ENCODE measurements at regions not wholly inside any gene's neighbourhood (a gene's known extent, or its start where the extent isn't known, plus 50 kb on each side); places are given as distances from the start of the nearest gene placed in this dataset.

GRCh38 chr12:92473564-92473963, 229.2 kb upstream of the PLEKHG7 start:
- DNase-seq (ENCODE audit: low spot score in 2 of 2) (no peak), FAIRE-seq (no peak)

- FAIRE-seq = no peak
- no peak for DNase-seq (ENCODE audit: low spot score in 2 of 2)
These were observed 230.6 kb upstream of the PLEKHG7 start for GRCh38 chr12:92472201-92472600.

GRCh38 chr12:92471551-92471950, 231.2 kb upstream of the PLEKHG7 start:
- DNase-seq (ENCODE audit: low spot score in 2 of 2) = no peak
- FAIRE-seq = no peak

GRCh38 chr12:92470608-92471021, 232.2 kb upstream of the PLEKHG7 start:
- FAIRE-seq = no peak
- no peak for DNase-seq (ENCODE audit: low spot score in 2 of 2)

- no peak for FAIRE-seq
- no peak for DNase-seq (ENCODE audit: low spot score in 2 of 2)
These were observed 233.0 kb upstream of the PLEKHG7 start for GRCh38 chr12:92469837-92470236.

GRCh38 chr12:92468358-92469020, 234.3 kb upstream of the PLEKHG7 start:
- DNase-seq (ENCODE audit: low spot score in 2 of 2) = no peak

GRCh38 chr12:92467886-92468285, 234.9 kb upstream of the PLEKHG7 start:
- FAIRE-seq (no peak), DNase-seq (ENCODE audit: low spot score in 2 of 2) (no peak)

More at GRCh38 chr12:92468358-92469020, 234.3 kb upstream of the PLEKHG7 start:
- no peak for FAIRE-seq

- DNase-seq (ENCODE audit: low spot score in 2 of 2) (no peak), FAIRE-seq (no peak)
These were observed 236.1 kb upstream of the PLEKHG7 start for GRCh38 chr12:92466391-92467305.

GRCh38 chr12:92465786-92466295, 236.9 kb upstream of the PLEKHG7 start:
- FAIRE-seq = no peak
- DNase-seq (ENCODE audit: low spot score in 2 of 2) = no peak

- no peak for DNase-seq (ENCODE audit: low spot score in 2 of 2)
- no peak for FAIRE-seq
These were observed 237.9 kb upstream of the PLEKHG7 start for GRCh38 chr12:92464911-92465310.

- no peak for FAIRE-seq
- DNase-seq (ENCODE audit: low spot score in 2 of 2) = no peak
These were observed 239.6 kb upstream of the PLEKHG7 start for GRCh38 chr12:92463171-92463570.

GRCh38 chr12:92462527-92462926, 240.3 kb upstream of the PLEKHG7 start:
- DNase-seq (ENCODE audit: low spot score in 2 of 2) (no peak), FAIRE-seq (no peak)

GRCh38 chr12:92462049-92462448, 240.7 kb upstream of the PLEKHG7 start:
- FAIRE-seq = no peak
- no peak for DNase-seq (ENCODE audit: low spot score in 2 of 2)

- FAIRE-seq = no peak
- no peak for DNase-seq (ENCODE audit: low spot score in 2 of 2)
These were observed 242.9 kb upstream of the PLEKHG7 start for GRCh38 chr12:92459850-92460249.

GRCh38 chr12:92458996-92459395, 243.8 kb upstream of the PLEKHG7 start:
- FAIRE-seq = no peak
- no peak for DNase-seq (ENCODE audit: low spot score in 2 of 2)

GRCh38 chr12:92457458-92458180, 245.2 kb upstream of the PLEKHG7 start:
- FAIRE-seq = no peak

GRCh38 chr12:92452763-92453162, 250.0 kb upstream of the PLEKHG7 start:
- no peak for DNase-seq (ENCODE audit: low spot score in 2 of 2)
- no peak for FAIRE-seq

More at GRCh38 chr12:92457458-92458180, 245.2 kb upstream of the PLEKHG7 start:
- DNase-seq (ENCODE audit: low spot score in 2 of 2) = no peak

- DNase-seq (ENCODE audit: low spot score in 2 of 2) (no peak), FAIRE-seq (no peak)
These were observed 256.7 kb upstream of the PLEKHG7 start for GRCh38 chr12:92446083-92446460.

GRCh38 chr12:92445253-92446082, 257.3 kb upstream of the PLEKHG7 start:
- FAIRE-seq = no peak

GRCh38 chr12:92444763-92445162, 258.0 kb upstream of the PLEKHG7 start:
- DNase-seq (ENCODE audit: low spot score in 2 of 2) (no peak), FAIRE-seq (no peak)

More at GRCh38 chr12:92445253-92446082, 257.3 kb upstream of the PLEKHG7 start:
- no peak for DNase-seq (ENCODE audit: low spot score in 2 of 2)
